Fibroblast of peridontal ligament (primary cell): ENCODE measurements at regions not wholly inside any gene's neighbourhood (a gene's known extent, or its start where the extent isn't known, plus 50 kb on each side); places are given as distances from the start of the nearest gene placed in this dataset.

ENCODE experiments used
- DNase-seq: peaks from one replicate; pipeline ENCODE4 v3.0.0-alpha.2; 2010; ENCODE audit errors: extremely low read depth

DNA sequence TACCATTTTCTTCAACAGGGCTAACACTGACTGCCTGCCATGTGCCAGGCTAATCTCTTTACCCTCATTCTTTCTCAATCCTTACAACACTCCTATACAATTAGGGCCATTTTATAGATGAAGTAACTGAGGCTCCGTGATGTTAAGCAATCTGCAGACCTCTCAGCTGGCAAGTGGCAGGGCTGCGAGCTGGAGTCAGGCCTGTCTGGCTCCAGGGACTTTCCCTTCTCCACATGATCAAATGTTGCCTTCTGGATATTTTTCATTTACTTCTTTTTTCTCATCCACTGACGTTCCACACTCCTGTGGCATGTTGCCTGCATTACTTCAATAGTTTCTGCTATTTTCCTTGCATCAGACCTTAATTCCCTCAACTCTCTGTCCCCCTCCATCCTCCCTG is 55.2 kb upstream of the TAGAP start:
- DNase-seq = no peak

DNA sequence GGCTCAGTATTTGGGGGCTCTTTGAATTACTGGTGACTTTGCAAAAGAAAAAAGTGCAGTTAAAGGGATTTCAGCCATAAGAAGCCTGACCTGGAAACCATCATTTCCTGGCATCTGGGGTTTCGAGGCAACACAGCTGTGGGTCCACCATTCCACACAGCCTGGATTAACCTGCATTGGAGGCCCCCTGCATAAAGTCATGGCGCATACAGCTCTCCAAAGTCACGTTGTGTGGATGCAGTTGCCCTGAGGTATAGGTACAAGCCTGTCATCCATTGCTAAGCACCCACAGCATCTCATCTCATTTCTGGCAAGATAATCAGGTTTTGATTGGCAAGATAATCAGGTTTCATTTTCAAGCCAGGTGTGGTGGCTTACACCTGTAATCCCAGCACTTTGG is 54.5 kb upstream of the TAGAP start:
- DNase-seq = no peak

DNA sequence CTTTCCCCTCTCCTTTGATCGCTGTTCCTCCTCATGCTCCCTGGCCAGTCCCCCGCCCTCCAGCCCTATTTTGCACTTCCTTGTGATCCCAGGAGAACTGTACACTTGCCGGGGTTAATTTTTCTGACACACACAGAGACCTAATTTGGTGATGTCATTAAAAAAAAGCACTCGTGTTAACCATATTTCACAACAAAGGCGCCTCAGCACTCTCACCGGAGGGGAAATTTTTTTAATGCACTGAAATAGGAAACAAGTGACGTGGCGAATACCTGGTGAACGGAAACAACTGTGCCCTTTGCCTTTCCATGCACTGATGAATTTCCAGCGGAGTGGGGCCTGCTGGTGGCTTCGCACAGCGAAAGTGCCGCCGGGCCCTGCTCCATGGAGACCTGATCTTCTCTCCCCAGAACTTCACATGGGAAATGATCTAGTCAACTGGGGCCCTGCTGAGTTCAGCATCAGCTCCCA is 53.9 kb upstream of the TAGAP start:
- no peak for DNase-seq

DNA sequence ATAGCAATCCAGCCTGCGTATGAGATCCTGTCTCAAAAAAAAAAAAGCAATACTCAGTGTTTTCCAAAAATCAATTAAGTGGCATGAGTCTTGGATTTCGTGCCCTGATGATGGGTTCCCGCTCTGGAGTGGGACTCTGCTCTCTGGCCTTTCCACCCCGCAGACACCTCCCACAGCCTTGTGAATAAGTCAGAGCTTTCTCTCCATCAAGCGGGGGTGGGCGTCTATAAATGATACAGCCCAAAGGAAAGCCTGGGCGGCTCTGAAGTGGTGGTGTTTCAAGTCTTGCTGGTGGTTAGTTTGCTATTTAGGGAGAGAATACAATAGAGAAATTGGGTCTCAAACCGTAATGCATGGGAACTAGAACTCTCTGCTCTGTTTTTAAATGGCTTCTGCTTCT is 52.5 kb upstream of the TAGAP start:
- DNase-seq = no peak

DNA sequence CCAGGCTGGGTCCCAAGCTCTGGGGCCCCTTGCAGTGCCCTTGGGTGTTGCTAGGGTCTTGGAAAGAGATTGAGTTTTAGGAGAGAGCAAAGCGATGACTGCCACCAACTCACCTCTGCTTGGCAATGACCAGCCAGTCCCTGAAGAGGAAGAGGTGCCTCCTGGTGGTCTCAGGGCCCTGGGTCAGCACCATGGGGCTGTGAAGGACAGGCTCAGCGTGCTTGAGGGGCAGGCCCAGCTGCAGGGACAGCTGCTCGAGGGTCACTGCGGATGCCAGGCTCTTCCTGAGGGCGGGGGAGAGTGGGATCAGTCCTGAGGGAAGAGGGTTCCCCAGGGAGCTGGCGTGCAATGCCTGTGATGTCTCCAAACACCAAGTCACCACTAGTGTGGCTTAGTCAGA is 50.8 kb upstream of the TAGAP start:
- DNase-seq = no peak

DNA sequence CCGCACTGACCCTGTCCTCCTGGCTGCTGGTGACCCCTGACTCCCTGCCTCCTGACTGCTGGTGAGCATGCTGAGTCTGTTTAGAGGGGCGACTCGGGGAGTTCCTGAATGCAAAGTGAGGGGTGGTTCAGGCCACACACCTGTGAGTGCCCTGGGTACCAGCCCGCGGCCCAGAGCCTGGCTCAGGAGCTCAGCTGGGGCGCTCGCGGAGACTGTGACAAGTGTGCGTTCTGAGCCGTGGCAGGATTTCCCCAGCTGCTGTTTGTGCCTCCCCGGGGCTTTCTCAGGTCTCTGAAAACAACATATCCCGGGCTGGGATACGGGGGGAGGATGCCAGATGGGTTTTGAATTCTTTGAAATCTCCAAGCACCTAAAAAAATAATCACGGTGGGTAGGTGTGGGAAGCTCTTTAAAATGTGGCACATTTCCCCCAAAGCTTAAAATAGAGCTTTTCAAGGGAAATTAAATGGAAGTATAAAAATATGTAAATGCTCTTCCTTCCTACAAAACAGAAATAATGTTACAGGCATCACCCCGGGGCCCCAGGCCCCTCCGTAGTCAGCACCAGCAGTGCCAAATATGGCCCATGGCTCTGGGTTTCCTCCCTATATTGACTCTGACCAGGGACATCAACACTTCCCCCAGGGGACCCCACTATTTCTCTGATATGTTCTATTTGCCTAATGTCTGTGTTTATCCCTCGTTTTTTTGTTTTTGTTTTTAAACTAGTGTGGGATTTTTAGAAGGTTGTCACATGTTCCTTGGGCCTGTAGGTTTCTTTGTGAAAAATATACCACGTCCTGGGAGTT is 49.9 kb upstream of the TAGAP start:
- DNase-seq = no peak
